ENCODE measurements at regions not wholly inside any gene's neighbourhood (a gene's known extent, or its start where the extent isn't known, plus 50 kb on each side); places are given as distances from the start of the nearest gene placed in this dataset.
"Not testable (repeated sequence)": the region's sequence is repeated elsewhere in the genome, so short reads cannot be mapped to it uniquely, and the experiment has no call there.

GRCh38 chr5:135279328-135279727, 119.7 kb downstream of the MACROH2A1 start:
- no peak for DNase-seq (ENCODE audit: low read depth in 2 of 2)

GRCh38 chr5:135276151-135276550, 122.9 kb downstream of the MACROH2A1 start:
- no peak for DNase-seq (ENCODE audit: low read depth in 2 of 2)

GRCh38 chr5:135273212-135273611, 125.8 kb downstream of the MACROH2A1 start:
- no peak for DNase-seq (ENCODE audit: low read depth in 2 of 2)

- no peak for DNase-seq (ENCODE audit: low read depth in 2 of 2)
Measured at GRCh38 chr5:135272311-135272805, 126.7 kb downstream of the MACROH2A1 start.

- no peak for DNase-seq (ENCODE audit: low read depth in 2 of 2)
Measured at GRCh38 chr5:135271533-135272310, 127.3 kb downstream of the MACROH2A1 start.

- DNase-seq (ENCODE audit: low read depth in 2 of 2), result peak; percentile 48 to 52
Measured at GRCh38 chr5:135269931-135270421, 129.1 kb downstream of the MACROH2A1 start.

- DNase-seq (ENCODE audit: low read depth in 2 of 2), result peak in 1 of 2 experiments; percentile 29
Measured at GRCh38 chr5:135269199-135269598, 129.8 kb downstream of the MACROH2A1 start.

GRCh38 chr5:135266975-135267374, 132.1 kb downstream of the MACROH2A1 start:
- DNase-seq (ENCODE audit: low read depth in 2 of 2), result no peak

GRCh38 chr5:135266303-135266635, 132.8 kb downstream of the MACROH2A1 start:
- no peak for DNase-seq (ENCODE audit: low read depth in 2 of 2)

- DNase-seq (ENCODE audit: low read depth in 2 of 2), result no peak
Measured at GRCh38 chr5:135265497-135266302, 133.3 kb downstream of the MACROH2A1 start.

GRCh38 chr5:135264451-135265440, 134.3 kb downstream of the MACROH2A1 start:
- no peak for DNase-seq (ENCODE audit: low read depth in 2 of 2)

- DNase-seq (ENCODE audit: low read depth in 2 of 2), result no peak
Measured at GRCh38 chr5:135263022-135263668, 135.9 kb downstream of the MACROH2A1 start.

GRCh38 chr5:135262364-135262763, 136.7 kb downstream of the MACROH2A1 start:
- no peak for DNase-seq (ENCODE audit: low read depth in 2 of 2)

- DNase-seq (ENCODE audit: low read depth in 2 of 2), result not testable (repeated sequence)
Measured at GRCh38 chr5:135260108-135260507, 138.9 kb downstream of the MACROH2A1 start.

- no peak for DNase-seq (ENCODE audit: low read depth in 2 of 2)
Measured at GRCh38 chr5:135255461-135256178, 143.4 kb downstream of the MACROH2A1 start.

- no peak for DNase-seq (ENCODE audit: low read depth in 2 of 2)
Measured at GRCh38 chr5:135254183-135254582, 144.8 kb downstream of the MACROH2A1 start.

GRCh38 chr5:135253601-135254178, 145.3 kb downstream of the MACROH2A1 start:
- DNase-seq (ENCODE audit: low read depth in 2 of 2), result no peak

GRCh38 chr5:135251093-135251492, 147.9 kb downstream of the MACROH2A1 start:
- DNase-seq (ENCODE audit: low read depth in 2 of 2), result no peak

- no peak for DNase-seq (ENCODE audit: low read depth in 2 of 2)
Measured at GRCh38 chr5:135250671-135251070, 148.4 kb downstream of the MACROH2A1 start.

- DNase-seq (ENCODE audit: low read depth in 2 of 2), result no peak
Measured at GRCh38 chr5:135249658-135250057, 149.4 kb downstream of the MACROH2A1 start.
